ENCODE measurements at regions not wholly inside any gene's neighbourhood (a gene's known extent, or its start where the extent isn't known, plus 50 kb on each side); places are given as distances from the start of the nearest gene placed in this dataset.

- Histone ChIP-seq H3K27ac (ENCODE audit: extremely low read length, insufficient read depth, low read length) (no peak overlapping the region), H3K4me1 (ENCODE audit: insufficient read depth, low read length) (no peaks in the 10 kb centered on the region), H3K9ac (ENCODE audit: insufficient read depth, low read depth, low read length) (no peak overlapping the region), H2AFZ (ENCODE audit: low read length) (no peak overlapping the region), H3K4me3 (replicated peaks in 1 of 3; ENCODE audit: insufficient read depth in 1 of 3, low read depth in 2 of 3, low read length in 3 of 3) (no peak overlapping the region), H3K27me3 (ENCODE audit: control insufficient read depth in 1 of 2, insufficient read depth in 2 of 2, low read length in 2 of 2) (no peaks in the 10 kb centered on the region), H3K4me2 (ENCODE audit: low read depth, low read length) (no peak overlapping the region), H3K79me2 (ENCODE audit: insufficient read depth, low read length) (no peaks in the 10 kb centered on the region), H4K20me1 (ENCODE audit: insufficient read depth, low read length) (no peaks in the 10 kb centered on the region), H3K36me3 (replicated peaks in 1 of 2; ENCODE audit: control insufficient read depth in 1 of 2, insufficient read depth in 2 of 2, low read length in 2 of 2) (no peaks in the 10 kb centered on the region), H3K9me3 (ENCODE audit: low read length) (peaks cover 60% of the 10 kb centered on the region)
- TF ChIP-seq ZNF30 (CRISPR knock-in tag; IDR thresholded peaks at IDR 0.05) (no peak), WIZ (CRISPR knock-in tag; IDR thresholded peaks at IDR 0.05) (no peak), CBX5 (CRISPR knock-in tag; IDR thresholded peaks at IDR 0.05; ENCODE audit: borderline replicate concordance) (no peak), HNF4G (IDR thresholded peaks at IDR 0.05; ENCODE audit: borderline replicate concordance, low read depth, low read length) (no peak), HNF4G (CRISPR knock-in tag; IDR thresholded peaks at IDR 0.05; ENCODE audit: borderline replicate concordance, low read depth) (no peak), STAT5B (CRISPR knock-in tag; IDR thresholded peaks at IDR 0.05) (no peak), IRX3 (CRISPR knock-in tag; IDR thresholded peaks at IDR 0.05; ENCODE audit: borderline replicate concordance, low read depth) (no peak), ZNF333 (CRISPR knock-in tag; IDR thresholded peaks at IDR 0.05; ENCODE audit: borderline replicate concordance) (no peak)
- no peak for FAIRE-seq
- BruUV-seq (replicated peaks): no TSS peak
- in situ Hi-C loops (cut with HindIII; ENCODE audit: extremely low pct_ligation_motif_present, low pct_unique_long_range_greater_than_20kb) (no loop called here), intact Hi-C loops (cut with micrococcal nuclease; ENCODE audit: unreplicated experiment) (no loop called here)
- ChIA-PET POLR2A (no interaction called here), CTCF (ENCODE audit: low intra/inter-chr PET ratio, low total read pairs) (no interaction called here)
- no peak for DNase-seq (ENCODE audit: low spot score)
- no peak for ATAC-seq
- 2% methylated on average over 4 of the region's 4 CpGs for WGBS (ENCODE audit: low lambda C conversion rate)
Observed at GRCh38 chr4:29538889-29539646, 1181.1 kb upstream of the PCDH7 start.

GRCh38 chr4:29540439-29541102, 1179.6 kb upstream of the PCDH7 start:
- Histone ChIP-seq H4K20me1 (ENCODE audit: insufficient read depth, low read length) (no peaks in the 10 kb centered on the region), H3K27me3 (ENCODE audit: control insufficient read depth in 1 of 2, insufficient read depth in 2 of 2, low read length in 2 of 2) (no peaks in the 10 kb centered on the region), H3K27ac (ENCODE audit: extremely low read length, insufficient read depth, low read length) (no peak overlapping the region), H3K36me3 (replicated peaks in 1 of 2; ENCODE audit: control insufficient read depth in 1 of 2, insufficient read depth in 2 of 2, low read length in 2 of 2) (no peaks in the 10 kb centered on the region), H3K79me2 (ENCODE audit: insufficient read depth, low read length) (no peaks in the 10 kb centered on the region), H3K4me1 (ENCODE audit: insufficient read depth, low read length) (no peaks in the 10 kb centered on the region), H3K9ac (ENCODE audit: insufficient read depth, low read depth, low read length) (no peak overlapping the region), H3K9me3 (ENCODE audit: low read length) (peaks cover 62% of the 10 kb centered on the region), H3K4me3 (replicated peaks in 1 of 3; ENCODE audit: insufficient read depth in 1 of 3, low read depth in 2 of 3, low read length in 3 of 3) (no peak overlapping the region), H3K4me2 (ENCODE audit: low read depth, low read length) (no peak overlapping the region), H2AFZ (ENCODE audit: low read length) (no peak overlapping the region)
- no peak for FAIRE-seq
- ChIA-PET CTCF (ENCODE audit: low intra/inter-chr PET ratio, low total read pairs) (no interaction called here), POLR2A (no interaction called here)
- under 1% methylated on average over 2 of the region's 2 CpGs for WGBS (ENCODE audit: low lambda C conversion rate)
- intact Hi-C loops (cut with micrococcal nuclease; ENCODE audit: unreplicated experiment) (no loop called here), in situ Hi-C loops (cut with HindIII; ENCODE audit: extremely low pct_ligation_motif_present, low pct_unique_long_range_greater_than_20kb) (no loop called here)
- BruUV-seq (replicated peaks): no TSS peak
- TF ChIP-seq, protein P1, sequence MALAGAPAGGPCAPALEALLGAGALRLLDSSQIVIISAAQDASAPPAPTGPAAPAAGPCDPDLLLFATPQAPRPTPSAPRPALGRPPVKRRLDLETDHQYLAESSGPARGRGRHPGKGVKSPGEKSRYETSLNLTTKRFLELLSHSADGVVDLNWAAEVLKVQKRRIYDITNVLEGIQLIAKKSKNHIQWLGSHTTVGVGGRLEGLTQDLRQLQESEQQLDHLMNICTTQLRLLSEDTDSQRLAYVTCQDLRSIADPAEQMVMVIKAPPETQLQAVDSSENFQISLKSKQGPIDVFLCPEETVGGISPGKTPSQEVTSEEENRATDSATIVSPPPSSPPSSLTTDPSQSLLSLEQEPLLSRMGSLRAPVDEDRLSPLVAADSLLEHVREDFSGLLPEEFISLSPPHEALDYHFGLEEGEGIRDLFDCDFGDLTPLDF (CRISPR knock-in tag; IDR thresholded peaks at IDR 0.05): no peak
- no peak for TF ChIP-seq ZNF12 (CRISPR knock-in tag; IDR thresholded peaks at IDR 0.05)
- TF ChIP-seq ZNF484 (CRISPR knock-in tag; IDR thresholded peaks at IDR 0.05; ENCODE audit: borderline replicate concordance, low read depth): no peak
- TF ChIP-seq NBN (conservative IDR thresholded peaks at IDR 0.05): no peak
- no peak for TF ChIP-seq ATM (IDR thresholded peaks at IDR 0.05; ENCODE audit: borderline replicate concordance)
- no peak for TF ChIP-seq ZNF557 (CRISPR knock-in tag; IDR thresholded peaks at IDR 0.05)
- TF ChIP-seq, protein P2, sequence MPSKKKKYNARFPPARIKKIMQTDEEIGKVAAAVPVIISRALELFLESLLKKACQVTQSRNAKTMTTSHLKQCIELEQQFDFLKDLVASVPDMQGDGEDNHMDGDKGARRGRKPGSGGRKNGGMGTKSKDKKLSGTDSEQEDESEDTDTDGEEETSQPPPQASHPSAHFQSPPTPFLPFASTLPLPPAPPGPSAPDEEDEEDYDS (CRISPR knock-in tag; IDR thresholded peaks at IDR 0.05): no peak
- no peak for TF ChIP-seq SNAPC2 (CRISPR knock-in tag; IDR thresholded peaks at IDR 0.05)
- no peak for DNase-seq (ENCODE audit: low spot score)
- no peak for ATAC-seq
